ENCODE measurements at regions not wholly inside any gene's neighbourhood (a gene's known extent, or its start where the extent isn't known, plus 50 kb on each side); places are given as distances from the start of the nearest gene placed in this dataset.

DNA sequence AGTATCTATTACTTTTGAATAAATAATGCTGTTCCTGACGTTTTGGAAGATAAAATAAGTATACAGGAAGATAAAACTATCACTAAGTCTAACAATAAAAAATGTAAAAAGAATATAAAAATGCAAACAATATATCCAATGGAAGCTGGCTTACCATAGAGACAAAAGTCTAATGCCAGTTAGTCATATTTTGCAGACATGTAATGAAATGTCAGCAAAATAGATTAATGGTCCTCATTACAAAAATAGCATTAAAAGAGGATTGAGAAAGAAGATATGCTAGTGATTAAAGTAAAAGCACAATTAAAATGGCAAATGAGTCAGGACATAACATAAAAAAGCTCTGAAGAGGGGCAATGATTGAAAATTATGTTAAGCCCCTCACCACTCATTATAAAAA lies 265.0 kb downstream of the MMUT start:
- TF ChIP-seq POLR2A (IDR thresholded peaks at IDR 0.05; ENCODE audit: low read depth, low read length) (no peak), POLR2AphosphoS5 (IDR thresholded peaks at IDR 0.05; ENCODE audit: low read depth, low read length) (no peak), TAF1 (IDR thresholded peaks at IDR 0.05; ENCODE audit: borderline replicate concordance, low read depth, low read length) (no peak)
